Retinal pigment epithelial cell (primary cell): ENCODE measurements at regions not wholly inside any gene's neighbourhood (a gene's known extent, or its start where the extent isn't known, plus 50 kb on each side); places are given as distances from the start of the nearest gene placed in this dataset.

ENCODE experiments used
- DNase-seq: peaks from one replicate; pipeline ENCODE4 v3.0.0-alpha.2; 2010; ENCODE audit warnings: low read depth
- H3K4me3 ChIP-seq: 2 replicates; pipeline ENCODE4 v1.5.1; 2011; ENCODE audit warnings: mild to moderate bottlenecking, low read length, control low read depth, moderate library complexity
- CTCF ChIP-seq: conservative IDR thresholded peaks from 2 replicates; pipeline ENCODE4 v1.5.1; 2011; ENCODE audit warnings: low read depth, low read length, control low read depth, inconsistent platforms

DNA sequence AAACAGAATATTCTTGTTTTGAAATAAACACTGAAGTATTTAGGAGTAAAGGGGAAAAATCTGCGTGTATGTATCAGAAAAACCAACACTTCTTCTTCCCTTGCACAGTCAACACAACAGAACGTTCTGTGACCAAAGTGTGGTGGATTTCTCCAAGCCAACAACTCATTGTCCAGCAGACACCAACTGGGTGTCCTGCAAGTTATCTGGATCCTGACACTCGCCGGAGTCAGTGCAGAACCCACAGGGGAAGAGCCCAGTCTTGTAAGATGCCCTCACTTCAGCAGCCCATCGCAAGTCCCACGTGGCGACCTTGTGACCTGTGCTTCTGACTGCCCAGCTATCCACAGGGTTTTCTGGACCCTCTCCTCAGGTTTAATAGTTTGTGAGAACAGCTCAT, 630.7 kb upstream of the ZFP42 start:
- H3K4me3 ChIP-seq, result no peak overlapping the region
- no peak for DNase-seq
- no peak for TF ChIP-seq CTCF

DNA sequence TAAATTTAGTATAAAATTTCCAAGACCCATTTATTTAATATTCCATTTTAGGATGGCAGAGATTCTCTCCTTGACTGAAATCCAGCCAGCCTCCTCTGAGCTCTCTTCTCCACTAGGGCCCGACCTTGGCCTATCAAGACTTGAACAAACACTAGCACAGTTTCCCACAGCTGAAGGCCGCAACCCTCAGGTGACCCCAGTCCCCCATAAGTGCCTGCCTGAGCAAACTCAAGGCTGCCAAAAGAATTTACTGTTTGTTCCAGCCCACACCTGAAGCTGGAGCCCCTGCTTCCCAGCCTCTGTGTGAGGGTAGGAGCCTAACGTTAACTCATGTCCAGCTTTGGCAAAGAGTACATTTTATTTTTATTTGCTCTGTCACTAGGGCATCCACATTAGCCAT, 629.0 kb upstream of the ZFP42 start:
- no peak for DNase-seq
- H3K4me3 ChIP-seq, result no peak overlapping the region
- TF ChIP-seq CTCF, result no peak

DNA sequence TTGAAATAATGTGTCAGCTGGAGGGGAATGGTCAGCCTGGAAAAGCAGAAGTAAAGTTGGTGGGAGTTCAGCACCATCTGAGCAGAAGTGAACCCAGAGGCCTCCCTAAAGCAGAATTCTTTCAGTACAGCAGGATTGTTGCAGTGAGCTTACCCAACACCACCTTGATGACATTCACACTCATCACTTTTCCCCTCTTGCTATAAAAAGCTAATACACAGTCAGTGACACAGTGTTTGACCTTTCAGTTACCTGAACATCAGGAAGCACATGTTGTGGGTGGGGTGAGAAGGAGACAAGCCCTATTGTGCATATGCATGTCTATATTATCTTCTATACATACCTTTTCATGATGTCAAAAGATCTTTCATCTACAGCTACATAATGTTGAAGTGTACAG, 624.7 kb upstream of the ZFP42 start:
- no peak overlapping the region for H3K4me3 ChIP-seq
- TF ChIP-seq CTCF, result no peak
- no peak for DNase-seq

DNA sequence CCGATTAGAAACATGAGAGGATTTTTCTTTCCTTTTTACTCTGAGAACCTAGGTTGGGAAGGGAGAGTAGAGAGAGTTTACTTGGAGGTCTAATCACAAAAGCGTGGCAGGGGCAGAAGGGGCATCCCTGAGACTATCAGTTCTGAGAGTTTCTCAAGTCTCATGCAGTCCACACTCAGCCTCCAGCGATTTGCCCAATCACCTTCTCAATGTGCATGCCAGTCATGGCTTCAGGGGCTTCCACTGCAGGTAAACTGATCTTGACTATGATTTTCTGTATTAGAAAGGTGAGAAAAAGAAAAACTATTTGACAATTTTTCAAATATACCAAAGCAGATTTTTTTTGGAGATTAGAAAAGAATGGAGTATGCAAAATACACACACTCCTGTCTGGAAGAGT, 617.1 kb upstream of the ZFP42 start:
- no peak for TF ChIP-seq CTCF
- DNase-seq, result no peak

GRCh38 chr4:187380181-187380581, 615.4 kb upstream of the ZFP42 start:
- peak; percentile 22 for TF ChIP-seq CTCF
- no peak for DNase-seq
- H3K4me3 ChIP-seq, result no peak overlapping the region

More for the DNA sequence above, 617.1 kb upstream of the ZFP42 start:
- no peak overlapping the region for H3K4me3 ChIP-seq

DNA sequence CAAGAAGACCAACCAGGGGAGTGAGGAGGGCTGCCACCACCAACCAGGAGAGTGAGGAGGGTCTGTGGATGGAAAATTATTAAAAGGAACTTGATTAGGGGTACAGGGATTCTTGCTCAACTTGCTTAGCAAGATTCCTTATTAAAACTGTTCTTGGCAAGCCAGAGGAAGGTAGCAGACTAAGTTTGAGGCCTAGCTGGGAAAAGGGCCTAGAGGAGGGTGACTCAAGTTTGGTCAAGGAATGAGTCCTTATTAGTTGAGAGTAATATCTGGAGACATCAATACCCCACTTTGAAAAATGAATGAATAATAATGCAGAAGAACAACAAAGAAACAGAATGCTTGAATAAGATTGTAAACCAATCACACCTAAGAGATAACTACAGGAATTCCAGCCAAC, 612.4 kb upstream of the ZFP42 start:
- no peak for TF ChIP-seq CTCF

DNA sequence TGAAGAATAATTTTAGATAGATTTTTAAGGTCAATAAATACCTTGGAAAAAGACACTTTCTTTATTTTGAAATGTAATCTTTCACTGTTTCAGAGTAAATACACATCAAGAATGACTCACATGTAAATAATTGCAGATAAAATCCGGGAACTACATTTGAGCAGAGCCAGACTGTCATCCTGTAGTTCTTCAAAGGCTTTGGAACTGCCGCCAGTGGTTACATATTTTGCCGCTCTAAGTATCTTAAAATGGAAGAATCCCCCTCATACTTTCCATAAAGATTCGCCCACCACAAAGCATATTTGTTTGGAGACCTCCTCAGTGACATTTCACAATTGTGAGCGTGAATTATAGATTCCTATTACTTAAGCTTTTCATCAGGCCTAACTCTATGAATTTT, 607.8 kb upstream of the ZFP42 start:
- no peak for TF ChIP-seq CTCF
- no peak overlapping the region for H3K4me3 ChIP-seq
- no peak for DNase-seq

More for the DNA sequence above, 612.4 kb upstream of the ZFP42 start:
- DNase-seq, result no peak
- no peak overlapping the region for H3K4me3 ChIP-seq
